ENCODE measurements at regions not wholly inside any gene's neighbourhood (a gene's known extent, or its start where the extent isn't known, plus 50 kb on each side); places are given as distances from the start of the nearest gene placed in this dataset.

- Histone ChIP-seq H3K27me3 (ENCODE audit: control insufficient read depth, insufficient read depth, low read length, poor library complexity, severe bottlenecking) (no peaks in the 10 kb centered on the region), H3K9me3 (ENCODE audit: control insufficient read depth, low read length) (no peaks in the 10 kb centered on the region), H3K4me1 (ENCODE audit: control insufficient read depth, insufficient read depth, low read length) (no peaks in the 10 kb centered on the region), H3K4me3 (ENCODE audit: low read length) (no peak overlapping the region), H3K27ac (ENCODE audit: low read depth, low read length) (no peak overlapping the region), H3K36me3 (ENCODE audit: control insufficient read depth, insufficient read depth, low read length) (no peaks in the 10 kb centered on the region), H3K9ac (ENCODE audit: extremely low read depth, low read length, poor library complexity, severe bottlenecking) (no peak overlapping the region)
- TF ChIP-seq, protein P1, sequence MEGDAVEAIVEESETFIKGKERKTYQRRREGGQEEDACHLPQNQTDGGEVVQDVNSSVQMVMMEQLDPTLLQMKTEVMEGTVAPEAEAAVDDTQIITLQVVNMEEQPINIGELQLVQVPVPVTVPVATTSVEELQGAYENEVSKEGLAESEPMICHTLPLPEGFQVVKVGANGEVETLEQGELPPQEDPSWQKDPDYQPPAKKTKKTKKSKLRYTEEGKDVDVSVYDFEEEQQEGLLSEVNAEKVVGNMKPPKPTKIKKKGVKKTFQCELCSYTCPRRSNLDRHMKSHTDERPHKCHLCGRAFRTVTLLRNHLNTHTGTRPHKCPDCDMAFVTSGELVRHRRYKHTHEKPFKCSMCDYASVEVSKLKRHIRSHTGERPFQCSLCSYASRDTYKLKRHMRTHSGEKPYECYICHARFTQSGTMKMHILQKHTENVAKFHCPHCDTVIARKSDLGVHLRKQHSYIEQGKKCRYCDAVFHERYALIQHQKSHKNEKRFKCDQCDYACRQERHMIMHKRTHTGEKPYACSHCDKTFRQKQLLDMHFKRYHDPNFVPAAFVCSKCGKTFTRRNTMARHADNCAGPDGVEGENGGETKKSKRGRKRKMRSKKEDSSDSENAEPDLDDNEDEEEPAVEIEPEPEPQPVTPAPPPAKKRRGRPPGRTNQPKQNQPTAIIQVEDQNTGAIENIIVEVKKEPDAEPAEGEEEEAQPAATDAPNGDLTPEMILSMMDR (conservative IDR thresholded peaks at IDR 0.05): no peak
- H3K4me3 Mint-ChIP-seq: no peak overlapping the region
- H3K4me1 Mint-ChIP-seq: peaks cover 8% of the 10 kb centered on the region
- H3K27ac Mint-ChIP-seq: no peak overlapping the region
- 96 to 98% methylated on average over 3 of the region's 3 CpGs for WGBS, 2 experiments (ENCODE audit: insufficient coverage in 1 of 2, insufficient read length in 1 of 2)
- peaks cover 2% of the 10 kb centered on the region for H3K9me3 Mint-ChIP-seq
- H3K36me3 Mint-ChIP-seq (ENCODE audit: low read depth): no peaks in the 10 kb centered on the region
- DNase-seq: no peak
- peaks cover 4% of the 10 kb centered on the region for H3K27me3 Mint-ChIP-seq (ENCODE audit: insufficient read depth)
Measured at GRCh38 chr1:224804220-224804619, 125.3 kb upstream of the DNAH14 start.

DNA sequence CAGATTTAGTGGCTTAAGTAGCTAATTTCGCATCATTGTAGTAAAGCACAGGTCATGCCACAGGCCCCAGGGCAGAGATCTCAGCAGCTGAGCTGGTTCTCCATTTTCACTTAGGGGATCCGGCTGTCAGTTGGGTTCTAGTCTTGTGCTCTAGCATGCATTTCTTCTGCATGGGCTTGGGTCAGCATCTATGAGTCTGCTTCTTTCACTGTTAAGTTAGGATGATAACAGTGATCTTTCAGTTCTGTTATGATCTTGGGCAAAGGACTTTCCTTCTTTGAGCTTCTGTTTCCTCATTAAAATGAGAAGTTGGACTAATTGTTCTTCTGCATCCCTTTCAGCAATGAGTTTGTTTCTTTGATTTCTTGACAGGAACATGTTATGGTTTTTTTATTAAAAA, 123.6 kb upstream of the DNAH14 start:
- no peaks in the 10 kb centered on the region for H3K27me3 ChIP-seq (ENCODE audit: control insufficient read depth, insufficient read depth, low read length, poor library complexity, severe bottlenecking)
- no peak overlapping the region for H3K27ac ChIP-seq (ENCODE audit: low read depth, low read length)
- no peak overlapping the region for H3K9ac ChIP-seq (ENCODE audit: extremely low read depth, low read length, poor library complexity, severe bottlenecking)
- Mint-ChIP-seq H3K4me1 (peaks cover 8% of the 10 kb centered on the region), H3K27me3 (ENCODE audit: insufficient read depth) (peaks cover 4% of the 10 kb centered on the region), H3K36me3 (ENCODE audit: low read depth) (peaks cover 2% of the 10 kb centered on the region), H3K9me3 (peaks cover 19% of the 10 kb centered on the region), H3K4me3 (no peak overlapping the region), H3K27ac (no peak overlapping the region)
- no peak for DNase-seq
- TF ChIP-seq, protein P1 (conservative IDR thresholded peaks at IDR 0.05): no peak
- 83 to 90% methylated on average over 2 of the region's 2 CpGs for WGBS, 2 experiments (ENCODE audit: insufficient coverage in 1 of 2, insufficient read length in 1 of 2)
- H3K36me3 ChIP-seq (ENCODE audit: control insufficient read depth, insufficient read depth, low read length): no peaks in the 10 kb centered on the region
- H3K9me3 ChIP-seq (ENCODE audit: control insufficient read depth, low read length): peaks cover 8% of the 10 kb centered on the region
- no peaks in the 10 kb centered on the region for H3K4me1 ChIP-seq (ENCODE audit: control insufficient read depth, insufficient read depth, low read length)
- no peak overlapping the region for H3K4me3 ChIP-seq (ENCODE audit: low read length)

GRCh38 chr1:224809137-224809536, 120.3 kb upstream of the DNAH14 start:
- TF ChIP-seq, protein P1 (conservative IDR thresholded peaks at IDR 0.05): no peak
- 86 to 90% methylated on average over 2 to 5 of the region's 5 CpGs for WGBS, 2 experiments (ENCODE audit: insufficient coverage in 1 of 2, insufficient read length in 1 of 2)
- Histone ChIP-seq H3K4me1 (ENCODE audit: control insufficient read depth, insufficient read depth, low read length) (no peaks in the 10 kb centered on the region), H3K36me3 (ENCODE audit: control insufficient read depth, insufficient read depth, low read length) (no peaks in the 10 kb centered on the region), H3K27ac (ENCODE audit: low read depth, low read length) (no peak overlapping the region), H3K27me3 (ENCODE audit: control insufficient read depth, insufficient read depth, low read length, poor library complexity, severe bottlenecking) (no peaks in the 10 kb centered on the region), H3K9me3 (ENCODE audit: control insufficient read depth, low read length) (peaks cover 23% of the 10 kb centered on the region), H3K9ac (ENCODE audit: extremely low read depth, low read length, poor library complexity, severe bottlenecking) (no peak overlapping the region), H3K4me3 (ENCODE audit: low read length) (no peak overlapping the region)
- Mint-ChIP-seq H3K36me3 (ENCODE audit: low read depth) (peaks cover 5% of the 10 kb centered on the region), H3K27me3 (ENCODE audit: insufficient read depth) (peaks cover 4% of the 10 kb centered on the region), H3K4me3 (no peak overlapping the region), H3K27ac (no peak overlapping the region), H3K9me3 (peaks cover 46% of the 10 kb centered on the region), H3K4me1 (peaks cover under 1% of the 10 kb centered on the region)
- no peak for DNase-seq

All from endodermal cell (in vitro differentiated cells).